ENCODE measurements at regions not wholly inside any gene's neighbourhood (a gene's known extent, or its start where the extent isn't known, plus 50 kb on each side); places are given as distances from the start of the nearest gene placed in this dataset.

DNA sequence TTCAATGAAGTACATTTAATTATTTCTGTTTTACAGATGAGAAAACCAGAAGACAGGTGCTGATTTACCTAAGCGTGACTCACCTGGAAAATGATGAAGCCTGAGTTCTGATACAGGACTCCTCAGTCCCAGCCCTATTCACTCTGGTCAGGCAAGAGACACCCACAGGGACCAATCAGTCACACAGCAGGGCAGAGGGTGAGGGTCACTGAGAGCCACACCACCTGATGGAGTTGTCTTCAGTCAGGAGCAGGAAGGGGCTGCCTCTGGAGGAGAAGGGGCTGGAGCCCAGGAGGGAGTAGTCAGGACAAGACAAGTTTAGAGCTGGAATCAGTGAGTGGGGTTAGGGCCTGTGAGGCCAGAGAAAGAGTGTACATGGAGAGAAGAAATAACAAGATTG, 251.2 kb upstream of the MOCS1 start:
- H3K9me3 ChIP-seq (ENCODE audit: control insufficient read depth in 5 of 5, low read length in 5 of 5), result peaks cover 0 to 12% (median 10%) of the 10 kb centered on the region in 5 donors
- H3K27me3 ChIP-seq (ENCODE audit: control insufficient read depth in 5 of 5, insufficient read depth in 4 of 5, low read length in 5 of 5), result peaks cover 0 to 3% (median 0%) of the 10 kb centered on the region in 5 donors
- no peaks in the 10 kb centered on the region for H3K36me3 ChIP-seq (ENCODE audit: control insufficient read depth in 5 of 5, insufficient read depth in 5 of 5, low read length in 5 of 5)
- H3K9ac ChIP-seq (ENCODE audit: low read length in 5 of 5), result no peak overlapping the region
- H3K4me1 ChIP-seq (ENCODE audit: control insufficient read depth in 5 of 5, insufficient read depth in 5 of 5, low read length in 5 of 5), result no peaks in the 10 kb centered on the region
- H3K4me3 ChIP-seq (ENCODE audit: low read depth in 1 of 5, low read length in 5 of 5), result no peak overlapping the region
- no peak overlapping the region for H3K27ac ChIP-seq (ENCODE audit: low read depth, low read length)

DNA sequence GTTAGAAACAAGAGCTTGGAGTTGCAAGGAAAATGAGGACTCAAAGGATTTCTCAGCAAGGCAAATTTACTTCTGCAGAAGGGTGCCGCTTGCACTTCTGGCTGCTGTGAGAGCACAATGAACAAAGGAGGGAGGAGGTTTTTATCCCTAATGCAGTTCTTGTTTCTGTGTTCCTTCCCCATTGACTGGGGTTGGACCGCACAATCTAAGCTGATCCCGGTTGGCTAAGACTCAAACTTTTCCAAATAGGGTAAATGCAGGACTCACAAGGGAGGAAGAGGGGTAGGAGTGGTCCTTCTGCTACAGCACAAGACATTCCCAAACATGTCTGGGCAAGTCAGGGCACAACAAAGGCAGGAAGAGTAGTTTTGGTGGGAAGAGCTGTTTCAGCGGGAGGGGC, 249.6 kb upstream of the MOCS1 start:
- peaks cover 0 to 7% (median 0%) of the 10 kb centered on the region in 5 donors for H3K27me3 ChIP-seq (ENCODE audit: control insufficient read depth in 5 of 5, insufficient read depth in 4 of 5, low read length in 5 of 5)
- H3K36me3 ChIP-seq (ENCODE audit: control insufficient read depth in 5 of 5, insufficient read depth in 5 of 5, low read length in 5 of 5), result no peaks in the 10 kb centered on the region
- H3K4me1 ChIP-seq (ENCODE audit: control insufficient read depth in 5 of 5, insufficient read depth in 5 of 5, low read length in 5 of 5), result no peaks in the 10 kb centered on the region
- H3K27ac ChIP-seq (ENCODE audit: low read depth, low read length), result no peak overlapping the region
- H3K4me3 ChIP-seq (ENCODE audit: low read depth in 1 of 5, low read length in 5 of 5), result no peak overlapping the region
- no peak overlapping the region for H3K9ac ChIP-seq (ENCODE audit: low read length in 5 of 5)
- peaks cover 0 to 12% (median 10%) of the 10 kb centered on the region in 5 donors for H3K9me3 ChIP-seq (ENCODE audit: control insufficient read depth in 5 of 5, low read length in 5 of 5)

DNA sequence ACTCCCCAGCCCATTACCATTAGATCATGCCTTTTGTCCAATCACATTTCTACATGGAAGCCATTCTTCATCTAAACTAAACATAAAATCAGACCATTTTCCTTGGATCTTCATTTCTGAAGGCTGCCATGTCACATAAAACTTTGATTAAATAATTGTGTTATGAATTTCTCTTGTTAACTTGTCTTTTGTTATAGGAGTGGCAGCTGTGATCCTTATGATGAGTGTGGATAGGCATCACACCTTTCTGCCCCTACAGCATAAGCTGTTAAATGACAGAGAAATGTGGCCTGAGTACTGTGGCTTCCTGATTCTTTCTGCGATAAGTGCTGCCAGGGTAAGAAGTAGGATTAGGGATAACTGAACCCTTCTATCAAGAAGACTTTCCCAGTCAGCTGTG, 247.1 kb upstream of the MOCS1 start:
- H3K9me3 ChIP-seq (ENCODE audit: control insufficient read depth in 5 of 5, low read length in 5 of 5), result peaks cover 0 to 13% (median 12%) of the 10 kb centered on the region in 5 donors

DNA sequence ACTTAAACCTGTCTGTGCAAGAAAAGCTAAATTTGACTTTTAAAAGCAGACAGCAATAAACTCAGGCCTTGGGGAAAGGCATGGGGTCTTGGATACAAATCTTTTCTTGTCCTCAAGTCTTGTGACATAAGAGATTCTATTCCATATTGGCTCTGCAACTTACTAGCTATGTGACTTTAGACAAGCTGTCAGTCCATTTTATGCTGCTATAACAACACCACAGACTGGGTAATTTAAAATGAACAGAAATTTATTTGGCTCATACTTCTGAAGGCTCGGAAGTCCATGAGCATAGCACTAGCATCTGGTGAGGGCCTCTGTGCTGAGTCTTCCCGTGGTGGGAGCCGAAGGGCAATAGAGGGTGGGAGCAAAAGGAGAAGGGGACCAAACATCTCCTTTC, 246.0 kb upstream of the MOCS1 start:
- H3K36me3 ChIP-seq (ENCODE audit: control insufficient read depth in 5 of 5, insufficient read depth in 5 of 5, low read length in 5 of 5), result no peaks in the 10 kb centered on the region
- H3K27ac ChIP-seq (ENCODE audit: low read depth, low read length), result no peak overlapping the region
- H3K4me1 ChIP-seq (ENCODE audit: control insufficient read depth in 5 of 5, insufficient read depth in 5 of 5, low read length in 5 of 5), result no peaks in the 10 kb centered on the region
- H3K9me3 ChIP-seq (ENCODE audit: control insufficient read depth in 5 of 5, low read length in 5 of 5), result peaks cover 0 to 13% (median 12%) of the 10 kb centered on the region in 5 donors
- no peak overlapping the region for H3K4me3 ChIP-seq (ENCODE audit: low read depth in 1 of 5, low read length in 5 of 5)
- peaks cover 0 to 4% (median 0%) of the 10 kb centered on the region in 5 donors for H3K27me3 ChIP-seq (ENCODE audit: control insufficient read depth in 5 of 5, insufficient read depth in 4 of 5, low read length in 5 of 5)
- H3K9ac ChIP-seq (ENCODE audit: low read length in 5 of 5), result no peak overlapping the region

More for the DNA sequence above, 247.1 kb upstream of the MOCS1 start:
- Histone ChIP-seq H3K9ac (ENCODE audit: low read length in 5 of 5) (no peak overlapping the region), H3K36me3 (ENCODE audit: control insufficient read depth in 5 of 5, insufficient read depth in 5 of 5, low read length in 5 of 5) (no peaks in the 10 kb centered on the region), H3K27ac (ENCODE audit: low read depth, low read length) (no peak overlapping the region), H3K4me1 (ENCODE audit: control insufficient read depth in 5 of 5, insufficient read depth in 5 of 5, low read length in 5 of 5) (no peaks in the 10 kb centered on the region), H3K4me3 (ENCODE audit: low read depth in 1 of 5, low read length in 5 of 5) (no peak overlapping the region), H3K27me3 (ENCODE audit: control insufficient read depth in 5 of 5, insufficient read depth in 4 of 5, low read length in 5 of 5) (peaks cover 0 to 7% (median 0%) of the 10 kb centered on the region in 5 donors)

DNA sequence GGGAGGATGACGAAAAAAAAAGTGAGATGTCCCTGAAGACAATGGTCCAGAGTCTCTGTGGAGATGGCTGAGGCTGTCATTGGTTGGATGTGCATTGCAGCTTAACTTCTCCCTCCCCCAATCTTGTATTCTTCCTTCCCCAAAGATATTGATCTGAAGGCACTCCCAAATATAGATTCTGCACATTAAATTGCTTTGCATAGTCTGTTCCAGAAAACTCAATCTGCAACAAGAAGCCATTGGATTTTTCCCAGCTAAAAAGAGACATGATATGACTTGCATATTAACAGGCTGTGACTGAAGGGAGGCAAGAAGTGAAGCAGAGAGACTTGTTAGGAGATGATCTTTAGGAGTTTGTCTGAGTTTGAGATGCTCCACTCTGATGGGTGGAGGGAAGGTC, 245.2 kb upstream of the MOCS1 start:
- Histone ChIP-seq H3K4me1 (ENCODE audit: control insufficient read depth in 5 of 5, insufficient read depth in 5 of 5, low read length in 5 of 5) (no peaks in the 10 kb centered on the region), H3K36me3 (ENCODE audit: control insufficient read depth in 5 of 5, insufficient read depth in 5 of 5, low read length in 5 of 5) (no peaks in the 10 kb centered on the region), H3K9me3 (ENCODE audit: control insufficient read depth in 5 of 5, low read length in 5 of 5) (peaks cover 0 to 13% (median 12%) of the 10 kb centered on the region in 5 donors), H3K27me3 (ENCODE audit: control insufficient read depth in 5 of 5, insufficient read depth in 4 of 5, low read length in 5 of 5) (peaks cover 0 to 4% (median 0%) of the 10 kb centered on the region in 5 donors), H3K9ac (ENCODE audit: low read length in 5 of 5) (no peak overlapping the region), H3K4me3 (ENCODE audit: low read depth in 1 of 5, low read length in 5 of 5) (no peak overlapping the region), H3K27ac (ENCODE audit: low read depth, low read length) (no peak overlapping the region)

DNA sequence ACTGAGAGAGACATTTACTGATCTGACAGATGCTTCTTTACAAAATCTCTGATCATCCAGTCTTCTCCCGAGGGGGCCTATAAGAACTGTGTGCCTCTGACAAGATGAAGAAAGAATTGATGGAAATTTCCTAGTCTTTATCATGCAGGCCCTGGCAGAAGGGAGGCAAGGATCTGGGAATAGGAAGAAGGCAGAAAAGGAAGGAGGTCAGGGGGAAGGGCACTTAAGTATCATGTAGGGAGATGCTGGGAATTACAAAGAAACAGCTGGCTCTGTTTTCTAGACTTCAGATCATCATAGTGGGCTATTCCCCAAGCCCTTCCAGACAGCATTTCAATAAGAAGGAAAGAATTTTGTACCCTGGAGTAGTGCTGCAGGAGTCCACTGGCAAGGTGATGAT, 243.3 kb upstream of the MOCS1 start:
- Histone ChIP-seq H3K27me3 (ENCODE audit: control insufficient read depth in 5 of 5, insufficient read depth in 4 of 5, low read length in 5 of 5) (peaks cover 0 to 4% (median 0%) of the 10 kb centered on the region in 5 donors), H3K27ac (ENCODE audit: low read depth, low read length) (no peak overlapping the region), H3K9ac (ENCODE audit: low read length in 5 of 5) (no peak overlapping the region), H3K36me3 (ENCODE audit: control insufficient read depth in 5 of 5, insufficient read depth in 5 of 5, low read length in 5 of 5) (no peaks in the 10 kb centered on the region), H3K9me3 (ENCODE audit: control insufficient read depth in 5 of 5, low read length in 5 of 5) (peaks cover 0 to 6% (median 0%) of the 10 kb centered on the region in 5 donors), H3K4me3 (ENCODE audit: low read depth in 1 of 5, low read length in 5 of 5) (no peak overlapping the region), H3K4me1 (ENCODE audit: control insufficient read depth in 5 of 5, insufficient read depth in 5 of 5, low read length in 5 of 5) (no peaks in the 10 kb centered on the region)

DNA sequence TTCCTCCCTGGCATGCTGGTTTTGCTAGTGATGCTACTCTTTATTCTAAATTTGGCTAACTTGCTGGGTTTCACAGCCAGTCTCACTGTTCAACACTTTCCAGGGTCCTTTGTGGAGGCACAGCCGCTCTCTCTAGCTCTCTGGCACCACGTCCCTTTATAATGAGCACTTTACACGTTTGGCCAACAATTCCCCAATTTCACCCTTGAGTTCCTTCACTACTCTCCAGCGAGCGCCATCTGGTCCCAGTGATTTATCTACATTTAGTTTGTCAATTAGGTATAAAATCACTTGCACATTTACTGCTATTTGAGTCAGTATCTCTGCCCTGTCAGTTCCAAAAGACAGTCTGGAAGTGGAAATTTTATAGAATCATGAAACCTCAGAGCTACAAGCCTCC, 241.9 kb upstream of the MOCS1 start:
- Histone ChIP-seq H3K9ac (ENCODE audit: low read length in 5 of 5) (no peak overlapping the region), H3K9me3 (ENCODE audit: control insufficient read depth in 5 of 5, low read length in 5 of 5) (peaks cover 0 to 6% (median 0%) of the 10 kb centered on the region in 5 donors), H3K36me3 (ENCODE audit: control insufficient read depth in 5 of 5, insufficient read depth in 5 of 5, low read length in 5 of 5) (no peaks in the 10 kb centered on the region), H3K4me3 (ENCODE audit: low read depth in 1 of 5, low read length in 5 of 5) (no peak overlapping the region), H3K27me3 (ENCODE audit: control insufficient read depth in 5 of 5, insufficient read depth in 4 of 5, low read length in 5 of 5) (peaks cover 0 to 4% (median 0%) of the 10 kb centered on the region in 5 donors), H3K4me1 (ENCODE audit: control insufficient read depth in 5 of 5, insufficient read depth in 5 of 5, low read length in 5 of 5) (no peaks in the 10 kb centered on the region), H3K27ac (ENCODE audit: low read depth, low read length) (no peak overlapping the region)

DNA sequence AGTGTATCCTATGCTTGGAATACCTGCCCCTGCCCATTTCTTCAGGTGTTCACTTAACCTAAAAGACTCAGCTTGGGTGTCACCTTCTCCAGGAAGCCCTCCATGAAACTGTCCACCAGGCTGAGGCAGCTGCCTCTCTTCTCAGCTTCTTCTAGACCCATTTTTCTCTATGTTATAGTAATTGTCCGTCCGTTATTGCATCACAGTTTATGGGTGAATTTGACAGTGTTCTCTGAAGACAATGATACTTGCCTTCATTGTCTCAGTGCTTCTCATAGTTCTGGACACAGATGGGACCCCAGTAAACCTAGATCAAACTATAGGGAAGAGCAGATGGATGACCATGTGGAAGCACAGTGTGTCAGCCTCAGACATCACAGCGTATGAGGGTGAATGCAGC, 238.0 kb upstream of the MOCS1 start:
- Histone ChIP-seq H3K9me3 (ENCODE audit: control insufficient read depth in 5 of 5, low read length in 5 of 5) (peaks cover 0 to 6% (median 0%) of the 10 kb centered on the region in 5 donors), H3K4me1 (ENCODE audit: control insufficient read depth in 5 of 5, insufficient read depth in 5 of 5, low read length in 5 of 5) (no peaks in the 10 kb centered on the region), H3K9ac (ENCODE audit: low read length in 5 of 5) (no peak overlapping the region), H3K36me3 (ENCODE audit: control insufficient read depth in 5 of 5, insufficient read depth in 5 of 5, low read length in 5 of 5) (no peaks in the 10 kb centered on the region), H3K27ac (ENCODE audit: low read depth, low read length) (no peak overlapping the region), H3K4me3 (ENCODE audit: low read depth in 1 of 5, low read length in 5 of 5) (no peak overlapping the region), H3K27me3 (ENCODE audit: control insufficient read depth in 5 of 5, insufficient read depth in 4 of 5, low read length in 5 of 5) (peaks cover 0 to 7% (median 0%) of the 10 kb centered on the region in 5 donors)

DNA sequence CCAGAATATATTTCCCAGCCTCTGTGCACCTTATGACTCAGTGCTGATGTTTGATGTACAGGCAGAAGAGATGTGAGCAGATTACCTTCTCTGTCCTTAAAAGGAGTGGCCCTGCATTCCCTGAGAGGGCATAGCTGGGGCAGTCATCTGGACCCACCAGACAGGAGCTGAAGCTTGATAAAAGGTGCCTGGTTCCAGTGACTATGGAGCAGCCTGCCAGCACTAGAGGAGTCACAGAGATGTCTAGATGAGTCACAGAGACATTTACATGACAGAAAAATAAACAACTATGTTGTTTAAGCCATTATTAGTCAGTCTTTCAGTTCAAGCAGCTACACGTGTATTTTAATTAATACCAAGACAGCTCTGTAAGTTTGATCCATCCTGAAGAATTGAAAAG, 237.1 kb upstream of the MOCS1 start:
- H3K4me3 ChIP-seq (ENCODE audit: low read depth in 1 of 5, low read length in 5 of 5), result no peak overlapping the region
- H3K27me3 ChIP-seq (ENCODE audit: control insufficient read depth in 5 of 5, insufficient read depth in 4 of 5, low read length in 5 of 5), result peaks cover 0 to 7% (median 0%) of the 10 kb centered on the region in 5 donors
- H3K9me3 ChIP-seq (ENCODE audit: control insufficient read depth in 5 of 5, low read length in 5 of 5), result peaks cover 0 to 4% (median 0%) of the 10 kb centered on the region in 5 donors
- no peaks in the 10 kb centered on the region for H3K4me1 ChIP-seq (ENCODE audit: control insufficient read depth in 5 of 5, insufficient read depth in 5 of 5, low read length in 5 of 5)
- no peak overlapping the region for H3K9ac ChIP-seq (ENCODE audit: low read length in 5 of 5)
- H3K36me3 ChIP-seq (ENCODE audit: control insufficient read depth in 5 of 5, insufficient read depth in 5 of 5, low read length in 5 of 5), result no peaks in the 10 kb centered on the region
- H3K27ac ChIP-seq (ENCODE audit: low read depth, low read length), result no peak overlapping the region

DNA sequence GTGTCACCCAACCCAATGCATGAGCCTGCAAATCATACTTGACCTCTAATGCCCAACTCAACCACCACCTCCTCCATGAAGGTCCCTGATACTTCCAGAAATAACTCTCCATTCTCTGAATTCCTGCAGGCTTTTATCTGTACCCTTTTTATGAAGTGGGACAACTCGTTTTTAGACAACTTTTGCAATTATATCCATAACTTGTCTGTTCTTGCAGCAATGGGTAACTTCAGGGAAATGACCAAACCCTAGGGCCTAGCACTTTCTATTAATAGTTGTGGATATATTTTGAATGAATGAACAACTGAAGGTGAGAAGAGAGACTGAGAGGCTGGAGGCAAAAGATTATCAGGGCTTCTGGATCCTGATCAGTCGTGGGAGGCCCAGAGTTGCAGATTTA, 236.6 kb upstream of the MOCS1 start:
- Histone ChIP-seq H3K4me3 (ENCODE audit: low read depth in 1 of 5, low read length in 5 of 5) (no peak overlapping the region), H3K9me3 (ENCODE audit: control insufficient read depth in 5 of 5, low read length in 5 of 5) (peaks cover 0 to 4% (median 0%) of the 10 kb centered on the region in 5 donors), H3K4me1 (ENCODE audit: control insufficient read depth in 5 of 5, insufficient read depth in 5 of 5, low read length in 5 of 5) (no peaks in the 10 kb centered on the region), H3K36me3 (ENCODE audit: control insufficient read depth in 5 of 5, insufficient read depth in 5 of 5, low read length in 5 of 5) (no peaks in the 10 kb centered on the region), H3K27ac (ENCODE audit: low read depth, low read length) (no peak overlapping the region), H3K9ac (ENCODE audit: low read length in 5 of 5) (no peak overlapping the region), H3K27me3 (ENCODE audit: control insufficient read depth in 5 of 5, insufficient read depth in 4 of 5, low read length in 5 of 5) (peaks cover 0 to 7% (median 0%) of the 10 kb centered on the region in 5 donors)
